ENCODE measurements at regions not wholly inside any gene's neighbourhood (a gene's known extent, or its start where the extent isn't known, plus 50 kb on each side); places are given as distances from the start of the nearest gene placed in this dataset.

GRCh38 chr9:109961626-109962025 is 181.6 kb downstream of the PALM2AKAP2 start:
- H4K20me1 ChIP-seq (ENCODE audit: insufficient read depth, low read length): no peaks in the 10 kb centered on the region
- no peak overlapping the region for H3K4me2 ChIP-seq (ENCODE audit: low read length)
- no peaks in the 10 kb centered on the region for H3K79me2 ChIP-seq (ENCODE audit: insufficient read depth, low read length)
- H3K4me3 ChIP-seq (ENCODE audit: low read depth, low read length, poor library complexity, severe bottlenecking): no peak overlapping the region
- peak overlapping the region; percentile 38 for H3K27ac ChIP-seq (ENCODE audit: low read depth, low read length, poor library complexity, severe bottlenecking)
- no peaks in the 10 kb centered on the region for H3K9me3 ChIP-seq (ENCODE audit: low read length)
- H3F3A ChIP-seq (ENCODE audit: insufficient read depth, low read length): 0 out of 2 replicates have a peak, but pooled peaks cover 3% of the 10 kb centered on the region
- TF ChIP-seq EZH2 (IDR thresholded peaks at IDR 0.05; ENCODE audit: borderline replicate concordance, low read length) (no peak), CTCF (IDR thresholded peaks at IDR 0.05; ENCODE audit: low read length) (no peak)
- no peak overlapping the region for H2AFZ ChIP-seq (ENCODE audit: low read length)
- H3K4me1 ChIP-seq (ENCODE audit: insufficient read depth, low read length, severe bottlenecking): peaks cover 71% of the 10 kb centered on the region
- H3K9ac ChIP-seq (ENCODE audit: low read length): no peak overlapping the region
- no peaks in the 10 kb centered on the region for H3K36me3 ChIP-seq (ENCODE audit: insufficient read depth, low read length)
- no peaks in the 10 kb centered on the region for H3K9me2 ChIP-seq (ENCODE audit: low read depth, low read length)
- H3K27me3 ChIP-seq (ENCODE audit: insufficient read depth, low read length): no peaks in the 10 kb centered on the region

DNA sequence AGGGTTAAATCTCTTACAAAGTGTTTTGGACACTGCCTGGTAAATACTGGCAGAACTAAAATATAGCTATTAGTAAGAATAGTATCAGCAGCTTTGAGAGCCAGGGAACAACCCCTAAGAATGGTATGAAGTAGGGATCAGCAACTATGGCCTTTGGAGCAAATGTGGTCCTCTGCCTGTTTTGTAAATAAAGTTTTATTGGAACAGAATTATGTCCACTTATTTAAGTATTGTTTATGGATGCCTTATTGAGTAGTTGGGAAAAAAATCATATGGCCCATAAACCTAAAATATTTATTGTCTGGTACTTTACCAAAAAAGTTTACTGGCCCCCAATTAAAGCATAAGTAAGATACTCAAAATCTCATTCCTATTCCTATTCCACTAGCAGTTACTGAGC is 182.2 kb downstream of the PALM2AKAP2 start:
- H3K4me3 ChIP-seq (ENCODE audit: low read depth, low read length, poor library complexity, severe bottlenecking): no peak overlapping the region
- H3K27me3 ChIP-seq (ENCODE audit: insufficient read depth, low read length): no peaks in the 10 kb centered on the region
- no peak for TF ChIP-seq CTCF (IDR thresholded peaks at IDR 0.05; ENCODE audit: low read length)
- TF ChIP-seq EZH2 (IDR thresholded peaks at IDR 0.05; ENCODE audit: borderline replicate concordance, low read length): no peak
- H3K36me3 ChIP-seq (ENCODE audit: insufficient read depth, low read length): no peaks in the 10 kb centered on the region
- no peaks in the 10 kb centered on the region for H4K20me1 ChIP-seq (ENCODE audit: insufficient read depth, low read length)
- H3K79me2 ChIP-seq (ENCODE audit: insufficient read depth, low read length): no peaks in the 10 kb centered on the region
- H3F3A ChIP-seq (ENCODE audit: insufficient read depth, low read length): no peaks in the 10 kb centered on the region; the same call in 1 of the 2 replicates
- no peak overlapping the region for H2AFZ ChIP-seq (ENCODE audit: low read length)
- no peak overlapping the region for H3K4me2 ChIP-seq (ENCODE audit: low read length)
- H3K9me2 ChIP-seq (ENCODE audit: low read depth, low read length): no peaks in the 10 kb centered on the region
- no peaks in the 10 kb centered on the region for H3K9me3 ChIP-seq (ENCODE audit: low read length)
- peak overlapping the region; percentile 38 for H3K27ac ChIP-seq (ENCODE audit: low read depth, low read length, poor library complexity, severe bottlenecking)
- peaks cover 71% of the 10 kb centered on the region for H3K4me1 ChIP-seq (ENCODE audit: insufficient read depth, low read length, severe bottlenecking)
- H3K9ac ChIP-seq (ENCODE audit: low read length): no peak overlapping the region

DNA sequence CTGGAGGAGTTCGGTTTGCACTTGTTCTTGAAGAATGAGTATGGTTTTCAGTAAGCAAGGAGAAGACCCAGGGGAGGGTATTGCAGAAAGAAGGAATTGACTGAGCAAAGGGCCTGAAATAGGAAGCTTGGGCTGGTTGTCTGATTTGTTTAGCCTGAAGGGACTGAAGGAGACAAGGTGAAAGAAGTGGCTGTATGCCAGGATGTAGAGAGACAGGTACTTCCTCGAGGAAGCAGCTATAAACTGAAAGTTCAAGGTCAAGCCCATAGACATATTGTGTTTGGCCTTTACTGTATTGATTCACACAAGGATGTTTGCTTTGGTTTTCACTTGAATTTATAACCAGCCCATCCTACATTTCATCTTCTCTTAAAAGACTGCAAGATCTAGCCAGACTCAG is 183.1 kb downstream of the PALM2AKAP2 start:
- H4K20me1 ChIP-seq (ENCODE audit: insufficient read depth, low read length): no peaks in the 10 kb centered on the region
- no peaks in the 10 kb centered on the region for H3K27me3 ChIP-seq (ENCODE audit: insufficient read depth, low read length)
- TF ChIP-seq CTCF (IDR thresholded peaks at IDR 0.05; ENCODE audit: low read length) (no peak), EZH2 (IDR thresholded peaks at IDR 0.05; ENCODE audit: borderline replicate concordance, low read length) (no peak)
- no peak overlapping the region for H3K4me3 ChIP-seq (ENCODE audit: low read depth, low read length, poor library complexity, severe bottlenecking)
- no peaks in the 10 kb centered on the region for H3K79me2 ChIP-seq (ENCODE audit: insufficient read depth, low read length)
- H3F3A ChIP-seq (ENCODE audit: insufficient read depth, low read length): peaks cover 7% of the 10 kb centered on the region; the same call in 1 of the 2 replicates
- H3K9ac ChIP-seq (ENCODE audit: low read length): no peak overlapping the region; the same call in 1 of the 2 replicates
- H3K27ac ChIP-seq (ENCODE audit: low read depth, low read length, poor library complexity, severe bottlenecking): peak overlapping the region; percentile 54
- no peaks in the 10 kb centered on the region for H3K9me2 ChIP-seq (ENCODE audit: low read depth, low read length)
- H3K9me3 ChIP-seq (ENCODE audit: low read length): no peaks in the 10 kb centered on the region
- H3K4me1 ChIP-seq (ENCODE audit: insufficient read depth, low read length, severe bottlenecking): peaks cover 71% of the 10 kb centered on the region
- no peak overlapping the region for H2AFZ ChIP-seq (ENCODE audit: low read length)
- no peak overlapping the region for H3K4me2 ChIP-seq (ENCODE audit: low read length)
- no peaks in the 10 kb centered on the region for H3K36me3 ChIP-seq (ENCODE audit: insufficient read depth, low read length)
